Loucy (cell line): ENCODE measurements at regions not wholly inside any gene's neighbourhood (a gene's known extent, or its start where the extent isn't known, plus 50 kb on each side); places are given as distances from the start of the nearest gene placed in this dataset.

Source experiments
- H2AFZ ChIP-seq: fragments of 200-600 bp; sonication (generic); 2 replicates; pipeline ENCODE4 v1.6.0; 2016; ENCODE audit warnings: antibody characterized with exemption, mild to moderate bottlenecking, low read length, moderate library complexity
- H3F3A ChIP-seq: fragments of 200-600 bp; 2 replicates; pipeline ENCODE4 v1.6.0; 2016; ENCODE audit warnings: antibody characterized with exemption, low read depth, mild to moderate bottlenecking
- H3K27me3 ChIP-seq: fragments of 200-600 bp; sonication (generic); 2 replicates; pipeline ENCODE4 v1.6.1; 2014; ENCODE audit warnings: low read length, mild to moderate bottlenecking; ENCODE audit not compliant: insufficient read depth, poor library complexity, severe bottlenecking
- H3K36me3 ChIP-seq: fragments of 200-600 bp; sonication (generic); 2 replicates; pipeline ENCODE4 v1.6.1; 2016; ENCODE audit warnings: low read length; ENCODE audit not compliant: insufficient read depth
- H3K4me1 ChIP-seq: fragments of 200-600 bp; sonication (generic); 2 replicates; pipeline ENCODE4 v1.5.1; 2014; ENCODE audit warnings: low read length, mild to moderate bottlenecking; ENCODE audit not compliant: insufficient read depth, poor library complexity, severe bottlenecking
- H3K4me2 ChIP-seq: fragments of 200-600 bp; sonication (generic); 2 replicates; pipeline ENCODE4 v1.6.0; 2014; ENCODE audit warnings: antibody characterized with exemption, low read length, low read depth, mild to moderate bottlenecking; ENCODE audit not compliant: poor library complexity, severe bottlenecking
- H3K4me3 ChIP-seq: fragments of 200-600 bp; sonication (generic); 2 replicates; pipeline ENCODE4 v1.5.1; 2014; ENCODE audit warnings: low read length, mild to moderate bottlenecking, mixed read lengths; ENCODE audit not compliant: poor library complexity, severe bottlenecking
- H3K79me2 ChIP-seq: fragments of 200-600 bp; sonication (generic); 2 replicates; pipeline ENCODE4 v1.6.1; 2014; ENCODE audit warnings: low read length; ENCODE audit not compliant: insufficient read depth
- H3K9ac ChIP-seq: fragments of 200-600 bp; sonication (generic); 2 replicates; pipeline ENCODE4 v1.6.0; 2014; ENCODE audit warnings: mild to moderate bottlenecking, low read depth, low read length, moderate library complexity; ENCODE audit not compliant: poor library complexity, severe bottlenecking
- H3K9me2 ChIP-seq: fragments of 200-600 bp; sonication (generic); replicated peaks from 2 replicates; pipeline ENCODE4 v1.6.1; 2016; ENCODE audit warnings: low read depth, low read length, mixed read lengths
- H3K9me3 ChIP-seq: fragments of 200-600 bp; sonication (generic); 2 replicates; pipeline ENCODE4 v1.6.1; 2014; ENCODE audit warnings: mild to moderate bottlenecking, antibody characterized with exemption, low read length, low read depth; ENCODE audit not compliant: insufficient read depth
- H4K20me1 ChIP-seq: fragments of 200-600 bp; sonication (generic); 2 replicates; pipeline ENCODE4 v1.6.0; 2014; ENCODE audit warnings: antibody characterized with exemption, low read length, mild to moderate bottlenecking; ENCODE audit not compliant: insufficient read depth, poor library complexity, severe bottlenecking
- EZH2phosphoT487 ChIP-seq: fragments of 200-600 bp; IDR thresholded peaks from 2 replicates; pipeline ENCODE4 v1.6.1; 2018; ENCODE audit warnings: antibody characterized with exemption, mild to moderate bottlenecking, moderate library complexity, borderline replicate concordance
- TF ChIP-seq, protein P1 (sequence below): fragments of 200-600 bp; sonication (generic); conservative IDR thresholded peaks from 2 replicates; pipeline ENCODE4 v1.5.1; 2014; ENCODE audit warnings: mild to moderate bottlenecking, antibody characterized with exemption, low read length

DNA sequence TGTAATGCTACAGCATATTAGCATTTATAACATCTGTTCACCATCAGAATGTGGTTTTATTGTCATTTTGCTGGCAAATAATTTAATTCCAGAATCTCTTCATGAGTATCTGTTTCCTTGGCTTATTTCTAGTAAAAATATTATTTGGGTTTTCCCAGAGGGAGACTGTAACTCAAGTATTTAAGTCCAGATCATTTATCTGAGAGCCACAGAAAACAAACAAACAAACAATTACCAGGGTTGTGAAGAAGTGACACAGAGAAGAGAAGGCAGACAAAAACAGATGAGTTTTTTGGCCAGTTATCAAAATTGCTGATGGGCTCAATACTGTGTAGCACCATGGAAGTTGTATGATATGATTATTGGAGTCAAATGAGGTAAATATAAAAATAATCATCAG is 515.1 kb downstream of the TECRL start:
- TF ChIP-seq, protein P1, sequence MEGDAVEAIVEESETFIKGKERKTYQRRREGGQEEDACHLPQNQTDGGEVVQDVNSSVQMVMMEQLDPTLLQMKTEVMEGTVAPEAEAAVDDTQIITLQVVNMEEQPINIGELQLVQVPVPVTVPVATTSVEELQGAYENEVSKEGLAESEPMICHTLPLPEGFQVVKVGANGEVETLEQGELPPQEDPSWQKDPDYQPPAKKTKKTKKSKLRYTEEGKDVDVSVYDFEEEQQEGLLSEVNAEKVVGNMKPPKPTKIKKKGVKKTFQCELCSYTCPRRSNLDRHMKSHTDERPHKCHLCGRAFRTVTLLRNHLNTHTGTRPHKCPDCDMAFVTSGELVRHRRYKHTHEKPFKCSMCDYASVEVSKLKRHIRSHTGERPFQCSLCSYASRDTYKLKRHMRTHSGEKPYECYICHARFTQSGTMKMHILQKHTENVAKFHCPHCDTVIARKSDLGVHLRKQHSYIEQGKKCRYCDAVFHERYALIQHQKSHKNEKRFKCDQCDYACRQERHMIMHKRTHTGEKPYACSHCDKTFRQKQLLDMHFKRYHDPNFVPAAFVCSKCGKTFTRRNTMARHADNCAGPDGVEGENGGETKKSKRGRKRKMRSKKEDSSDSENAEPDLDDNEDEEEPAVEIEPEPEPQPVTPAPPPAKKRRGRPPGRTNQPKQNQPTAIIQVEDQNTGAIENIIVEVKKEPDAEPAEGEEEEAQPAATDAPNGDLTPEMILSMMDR, result no peak
- no peak for TF ChIP-seq EZH2phosphoT487
- Histone ChIP-seq H3K9me3 (no peaks in the 10 kb centered on the region; the same call in 1 of the 2 replicates), H2AFZ (no peak overlapping the region), H4K20me1 (no peaks in the 10 kb centered on the region), H3K4me2 (no peak overlapping the region), H3K4me3 (no peak overlapping the region), H3K79me2 (no peaks in the 10 kb centered on the region), H3K9ac (no peak overlapping the region), H3K9me2 (no peaks in the 10 kb centered on the region; the same call in 1 of the 2 replicates), H3F3A (no peaks in the 10 kb centered on the region), H3K4me1 (no peaks in the 10 kb centered on the region), H3K36me3 (no peaks in the 10 kb centered on the region), H3K27me3 (no peaks in the 10 kb centered on the region)

DNA sequence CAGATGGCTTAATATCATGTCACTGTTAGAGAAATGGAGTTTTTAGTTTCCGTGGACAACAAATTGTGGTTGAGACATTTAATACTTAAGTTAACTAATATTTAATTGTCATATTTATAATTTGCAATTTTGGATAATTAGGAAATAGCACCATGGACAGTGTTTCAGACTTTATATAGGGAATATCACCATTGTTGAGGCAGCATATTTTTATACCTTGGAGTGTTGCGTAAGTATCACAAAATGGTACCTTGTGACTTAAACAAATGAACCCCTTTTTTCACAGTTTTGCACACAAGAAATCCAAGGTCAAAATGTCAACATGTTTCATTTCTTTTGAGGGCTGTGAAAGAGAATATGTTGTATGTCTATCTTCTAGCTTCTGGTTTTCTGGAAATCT is 539.9 kb downstream of the TECRL start:
- TF ChIP-seq EZH2phosphoT487, result no peak
- TF ChIP-seq, protein P1, result no peak
- Histone ChIP-seq H3K9ac (no peak overlapping the region), H3K79me2 (no peaks in the 10 kb centered on the region), H3K27me3 (no peaks in the 10 kb centered on the region), H3F3A (no peaks in the 10 kb centered on the region), H2AFZ (no peak overlapping the region), H3K4me1 (no peaks in the 10 kb centered on the region), H3K9me2 (no peaks in the 10 kb centered on the region), H3K36me3 (no peaks in the 10 kb centered on the region), H4K20me1 (no peaks in the 10 kb centered on the region), H3K9me3 (no peaks in the 10 kb centered on the region), H3K4me2 (no peak overlapping the region), H3K4me3 (no peak overlapping the region)

DNA sequence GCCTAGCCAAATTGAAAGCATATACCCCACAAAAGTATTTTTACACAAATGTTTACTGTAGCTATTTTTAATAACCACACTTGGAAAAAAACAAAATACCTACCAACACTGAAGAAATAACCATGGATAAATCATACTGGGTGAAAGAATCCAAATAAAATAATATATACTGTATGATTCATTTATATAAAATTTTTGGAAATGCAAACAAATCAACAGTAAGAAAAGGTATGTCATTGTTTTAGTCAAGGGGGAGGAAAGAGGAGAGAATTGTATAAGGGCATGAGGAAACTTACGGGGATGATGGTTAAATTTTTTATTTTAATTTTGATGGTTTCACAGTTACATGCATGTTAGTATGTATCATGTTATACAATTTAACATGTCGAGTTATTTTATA is 557.8 kb downstream of the TECRL start:
- no peaks in the 10 kb centered on the region for H3F3A ChIP-seq
- no peak overlapping the region for H3K4me3 ChIP-seq
- H4K20me1 ChIP-seq, result no peaks in the 10 kb centered on the region
- TF ChIP-seq, protein P1, result no peak
- no peak for TF ChIP-seq EZH2phosphoT487
- H3K27me3 ChIP-seq, result no peaks in the 10 kb centered on the region
- no peaks in the 10 kb centered on the region for H3K79me2 ChIP-seq
- H3K4me1 ChIP-seq, result no peaks in the 10 kb centered on the region
- no peaks in the 10 kb centered on the region for H3K9me3 ChIP-seq
- no peaks in the 10 kb centered on the region for H3K9me2 ChIP-seq
- no peak overlapping the region for H3K4me2 ChIP-seq
- no peak overlapping the region for H3K9ac ChIP-seq
- no peak overlapping the region for H2AFZ ChIP-seq
- H3K36me3 ChIP-seq, result no peaks in the 10 kb centered on the region
